ENCODE measurements at regions not wholly inside any gene's neighbourhood (a gene's known extent, or its start where the extent isn't known, plus 50 kb on each side); places are given as distances from the start of the nearest gene placed in this dataset.
A peak's percentile ranks its signal among the peaks of the same experiment; 100 is the strongest.

- FAIRE-seq (no peak), DNase-seq (ENCODE audit: low read depth) (peak; percentile 98)
Measured at GRCh38 chr10:110410329-110411046, 87.2 kb upstream of the DUSP5 start.

GRCh38 chr10:110411047-110411410 lies 86.7 kb upstream of the DUSP5 start:
- FAIRE-seq = no peak
- peak; percentile 28 for DNase-seq (ENCODE audit: low read depth)
- Histone ChIP-seq H3K4me3 (ENCODE audit: low read depth, low read length) (no peak overlapping the region), H3K27me3 (ENCODE audit: control insufficient read depth, insufficient read depth, low read length) (no peaks in the 10 kb centered on the region), H3K36me3 (ENCODE audit: control insufficient read depth, insufficient read depth, low read length) (no peaks in the 10 kb centered on the region)
- no peak for TF ChIP-seq CTCF (IDR thresholded peaks at IDR 0.05; ENCODE audit: insufficient read depth, low read length, severe bottlenecking)

More at GRCh38 chr10:110410329-110411046, 87.2 kb upstream of the DUSP5 start:
- no peak for TF ChIP-seq CTCF (IDR thresholded peaks at IDR 0.05; ENCODE audit: insufficient read depth, low read length, severe bottlenecking)
- Histone ChIP-seq H3K4me3 (ENCODE audit: low read depth, low read length) (no peak overlapping the region), H3K36me3 (ENCODE audit: control insufficient read depth, insufficient read depth, low read length) (no peaks in the 10 kb centered on the region), H3K27me3 (ENCODE audit: control insufficient read depth, insufficient read depth, low read length) (no peaks in the 10 kb centered on the region)

DNA sequence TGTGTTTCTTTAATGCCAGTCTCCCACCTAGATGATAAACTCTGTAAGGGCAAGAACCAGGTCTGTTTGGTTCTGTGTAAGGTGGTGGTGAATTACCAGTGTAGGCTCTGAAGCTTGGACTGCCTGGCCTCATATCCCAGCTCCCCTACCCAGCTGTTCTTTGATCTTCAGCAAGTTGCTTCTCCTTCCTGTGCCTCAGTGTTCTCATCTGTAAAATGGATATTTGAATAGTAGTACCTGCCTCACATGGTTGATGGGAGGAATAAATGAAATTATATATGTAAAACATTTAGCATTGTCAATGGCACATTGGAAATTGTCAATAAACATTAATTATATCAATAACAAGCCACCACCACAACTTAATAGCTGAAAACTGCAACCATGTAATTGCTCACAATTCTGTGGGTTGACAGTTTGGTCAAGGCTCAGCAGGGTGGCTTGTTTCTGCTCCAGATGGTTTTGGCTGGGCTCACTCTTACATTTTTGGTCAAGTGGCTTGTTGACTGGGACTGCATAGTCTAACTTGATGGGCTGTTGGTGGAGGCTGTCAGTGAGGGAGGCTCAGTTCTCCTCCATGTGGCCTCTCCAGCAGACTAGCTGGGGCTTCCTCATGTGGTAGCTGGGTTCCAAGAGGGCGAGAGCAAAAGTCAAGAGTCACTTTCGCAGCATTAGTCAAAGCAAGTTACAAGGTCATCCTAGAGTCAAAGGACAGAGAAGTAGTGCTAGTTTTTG lies 84.5 kb upstream of the DUSP5 start:
- TF ChIP-seq CTCF (IDR thresholded peaks at IDR 0.05; ENCODE audit: insufficient read depth, low read length, severe bottlenecking) = no peak
- Histone ChIP-seq H3K36me3 (ENCODE audit: control insufficient read depth, insufficient read depth, low read length) (no peaks in the 10 kb centered on the region), H3K4me3 (ENCODE audit: low read depth, low read length) (no peak overlapping the region), H3K27me3 (ENCODE audit: control insufficient read depth, insufficient read depth, low read length) (no peaks in the 10 kb centered on the region)
- FAIRE-seq = no peak
- no peak for DNase-seq (ENCODE audit: low read depth)

DNA sequence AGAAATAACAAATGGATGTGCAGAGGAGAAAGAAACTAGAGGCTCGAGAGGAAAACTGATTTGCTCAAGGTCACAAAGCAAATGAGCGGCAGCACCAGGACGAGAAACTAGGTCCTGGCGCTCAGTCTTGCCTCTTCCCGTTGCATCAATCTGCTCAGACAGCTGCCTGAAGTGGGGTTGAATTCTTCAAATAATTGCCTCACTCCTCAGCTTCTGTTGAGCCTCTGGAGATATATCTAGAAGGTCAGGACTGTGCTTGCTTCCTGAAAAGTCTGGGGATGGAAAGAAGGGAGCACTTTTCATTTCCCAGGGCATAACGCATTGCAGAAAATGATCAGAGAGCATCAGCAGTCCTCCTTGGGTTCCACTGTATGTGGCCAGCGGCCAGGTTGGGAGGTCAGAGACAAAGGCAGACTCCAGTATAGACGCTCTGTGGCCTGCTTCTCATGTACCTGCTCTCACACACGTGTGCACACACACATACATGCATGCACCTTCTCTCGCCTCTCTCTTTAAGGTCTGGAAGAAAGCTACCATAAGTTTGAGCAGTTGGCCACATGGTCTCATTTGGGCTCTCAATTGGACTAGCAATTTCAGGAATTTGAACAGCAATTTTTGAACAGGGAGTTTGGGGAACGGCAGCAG lies 83.7 kb upstream of the DUSP5 start:
- FAIRE-seq = no peak
- no peaks in the 10 kb centered on the region for H3K27me3 ChIP-seq (ENCODE audit: control insufficient read depth, insufficient read depth, low read length)
- no peak for DNase-seq (ENCODE audit: low read depth)
- H3K36me3 ChIP-seq (ENCODE audit: control insufficient read depth, insufficient read depth, low read length) = no peaks in the 10 kb centered on the region
- H3K4me3 ChIP-seq (ENCODE audit: low read depth, low read length) = no peak overlapping the region
- TF ChIP-seq CTCF (IDR thresholded peaks at IDR 0.05; ENCODE audit: insufficient read depth, low read length, severe bottlenecking) = no peak

DNA sequence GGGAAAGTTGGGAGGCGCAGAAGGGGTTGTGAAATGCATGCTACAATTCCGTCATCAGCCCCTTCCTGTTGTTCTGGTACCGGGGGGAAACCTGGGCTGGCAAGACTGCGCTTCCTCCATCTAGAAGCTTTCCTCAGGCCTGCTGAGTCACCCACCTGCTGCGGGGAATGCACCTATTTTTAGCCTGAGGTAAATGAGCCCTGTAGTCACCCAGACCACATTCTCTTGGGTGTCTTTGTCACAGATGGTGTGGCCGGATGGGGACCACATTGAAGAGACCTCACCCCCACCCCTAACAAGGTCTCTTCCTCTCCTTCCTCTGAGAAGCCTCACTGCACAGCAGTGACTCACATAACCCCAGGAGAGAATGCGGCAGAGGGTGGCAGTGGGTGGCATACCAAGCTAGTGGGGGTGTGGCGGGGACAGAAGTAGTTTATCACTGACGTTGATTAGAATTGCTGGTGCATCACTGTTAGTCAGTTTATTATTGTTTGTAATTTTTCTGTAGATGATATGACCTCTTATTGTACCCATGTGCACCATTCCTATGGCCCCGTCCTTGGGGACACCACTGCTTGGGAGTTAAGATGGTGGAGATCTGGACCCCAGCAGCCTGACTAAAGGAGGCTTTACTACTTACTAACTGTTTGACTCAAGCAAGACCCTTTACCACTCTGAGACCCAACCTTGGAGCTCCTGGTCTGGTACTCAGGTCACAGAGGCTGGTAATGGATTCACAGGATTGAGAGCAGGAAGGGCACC lies 83.0 kb upstream of the DUSP5 start:
- DNase-seq (ENCODE audit: low read depth) (peak; percentile 88), FAIRE-seq (no peak)
- H3K27me3 ChIP-seq (ENCODE audit: control insufficient read depth, insufficient read depth, low read length) = no peaks in the 10 kb centered on the region
- no peak for TF ChIP-seq CTCF (IDR thresholded peaks at IDR 0.05; ENCODE audit: insufficient read depth, low read length, severe bottlenecking)
- no peak overlapping the region for H3K4me3 ChIP-seq (ENCODE audit: low read depth, low read length)
- H3K36me3 ChIP-seq (ENCODE audit: control insufficient read depth, insufficient read depth, low read length) = no peaks in the 10 kb centered on the region
